ENCODE measurements at regions not wholly inside any gene's neighbourhood (a gene's known extent, or its start where the extent isn't known, plus 50 kb on each side); places are given as distances from the start of the nearest gene placed in this dataset.

- TF ChIP-seq CTCF (IDR thresholded peaks at IDR 0.05) = no peak
- intact Hi-C loops (cut with DNase I) = no loop called here
- Histone ChIP-seq H3K36me3 (no peaks in the 10 kb centered on the region), H3K4me1 (no peaks in the 10 kb centered on the region), H3K27me3 (no peaks in the 10 kb centered on the region), H3K4me3 (no peak overlapping the region), H3K9me3 (no peaks in the 10 kb centered on the region), H3K27ac (no peak overlapping the region)
- DNase-seq = no peak
- ATAC-seq = no peak
These were observed 1386.4 kb downstream of the CDH11 start for GRCh38 chr16:63735456-63735855.

GRCh38 chr16:63720848-63721247 lies 1401.0 kb downstream of the CDH11 start:
- no peak overlapping the region for H3K27ac ChIP-seq
- intact Hi-C loops (cut with DNase I) = no loop called here

GRCh38 chr16:63719926-63720325 lies 1401.9 kb downstream of the CDH11 start:
- no peaks in the 10 kb centered on the region for H3K27me3 ChIP-seq
- intact Hi-C loops (cut with DNase I) = no loop called here
- ATAC-seq = no peak

More at GRCh38 chr16:63720848-63721247, 1401.0 kb downstream of the CDH11 start:
- DNase-seq (no peak), ATAC-seq (no peak)
- Histone ChIP-seq H3K4me3 (no peak overlapping the region), H3K27me3 (no peaks in the 10 kb centered on the region), H3K4me1 (no peaks in the 10 kb centered on the region), H3K36me3 (no peaks in the 10 kb centered on the region), H3K9me3 (no peaks in the 10 kb centered on the region)
- TF ChIP-seq CTCF (IDR thresholded peaks at IDR 0.05) = no peak

GRCh38 chr16:63717806-63718205 lies 1404.1 kb downstream of the CDH11 start:
- H3K36me3 ChIP-seq = no peaks in the 10 kb centered on the region
- ATAC-seq (no peak), DNase-seq (no peak)
- no peak for TF ChIP-seq CTCF (IDR thresholded peaks at IDR 0.05)
- no peak overlapping the region for H3K4me3 ChIP-seq
- no peaks in the 10 kb centered on the region for H3K4me1 ChIP-seq
- intact Hi-C loops (cut with DNase I) = no loop called here
- no peaks in the 10 kb centered on the region for H3K9me3 ChIP-seq
- no peak overlapping the region for H3K27ac ChIP-seq
- H3K27me3 ChIP-seq = no peaks in the 10 kb centered on the region

More at GRCh38 chr16:63719926-63720325, 1401.9 kb downstream of the CDH11 start:
- Histone ChIP-seq H3K9me3 (no peaks in the 10 kb centered on the region), H3K4me1 (no peaks in the 10 kb centered on the region), H3K4me3 (no peak overlapping the region), H3K36me3 (no peaks in the 10 kb centered on the region), H3K27ac (no peak overlapping the region)
- TF ChIP-seq CTCF (IDR thresholded peaks at IDR 0.05) = no peak
- DNase-seq = no peak

GRCh38 chr16:63714876-63715275 lies 1407.0 kb downstream of the CDH11 start:
- H3K4me1 ChIP-seq = no peaks in the 10 kb centered on the region
- DNase-seq = no peak
- no peak for ATAC-seq
- no peak overlapping the region for H3K27ac ChIP-seq
- no peaks in the 10 kb centered on the region for H3K27me3 ChIP-seq
- H3K36me3 ChIP-seq = no peaks in the 10 kb centered on the region
- intact Hi-C loops (cut with DNase I) = no loop called here
- no peaks in the 10 kb centered on the region for H3K9me3 ChIP-seq
- no peak overlapping the region for H3K4me3 ChIP-seq
- TF ChIP-seq CTCF (IDR thresholded peaks at IDR 0.05) = no peak

GRCh38 chr16:63712725-63713124 lies 1409.1 kb downstream of the CDH11 start:
- H3K27ac ChIP-seq = no peak overlapping the region
- intact Hi-C loops (cut with DNase I) = no loop called here
- DNase-seq = no peak
- H3K36me3 ChIP-seq = no peaks in the 10 kb centered on the region
- H3K4me1 ChIP-seq = no peaks in the 10 kb centered on the region
- H3K27me3 ChIP-seq = no peaks in the 10 kb centered on the region
- H3K9me3 ChIP-seq = no peaks in the 10 kb centered on the region
- no peak for ATAC-seq
- no peak for TF ChIP-seq CTCF (IDR thresholded peaks at IDR 0.05)
- no peak overlapping the region for H3K4me3 ChIP-seq

All from upper lobe of right lung (tissue), 1 donor.